Lower lobe of right lung (tissue), 2 donors: ENCODE measurements at regions not wholly inside any gene's neighbourhood (a gene's known extent, or its start where the extent isn't known, plus 50 kb on each side); places are given as distances from the start of the nearest gene placed in this dataset.
A peak's percentile ranks its signal among the peaks of the same experiment; 100 is the strongest.

Source experiments
- ATAC-seq, 2 donors: fragments of 200-7000 bp; cut with Tn5 transposase; one replicate each; pipeline ENCODE4 v1.9.1; 2020 to 2022; ENCODE audit warnings: mild to moderate bottlenecking in 2 of 2, moderate library complexity in 2 of 2
- DNase-seq: peaks from one replicate; pipeline ENCODE4 v3.0.0-alpha.2; 2020
- H3K27ac ChIP-seq: fragments of 200-600 bp; one replicate; pipeline ENCODE4 v1.8.0; 2022
- H3K27me3 ChIP-seq: fragments of 200-600 bp; one replicate; pipeline ENCODE4 v1.8.0; 2022; ENCODE audit warnings: low read depth
- H3K36me3 ChIP-seq: fragments of 200-600 bp; one replicate; pipeline ENCODE4 v1.8.0; 2022; ENCODE audit warnings: mild to moderate bottlenecking
- H3K4me1 ChIP-seq: fragments of 200-600 bp; one replicate; pipeline ENCODE4 v1.8.0; 2022
- H3K4me3 ChIP-seq: fragments of 200-600 bp; one replicate; pipeline ENCODE4 v1.8.0; 2022; ENCODE audit warnings: mild to moderate bottlenecking
- H3K9me3 ChIP-seq: fragments of 200-600 bp; one replicate; pipeline ENCODE4 v1.8.0; 2022
- CTCF ChIP-seq: fragments of 200-600 bp; IDR thresholded peaks from one replicate; pipeline ENCODE4 v1.8.0; 2022; ENCODE audit warnings: antibody characterized with exemption, mild to moderate bottlenecking
- intact Hi-C: fragments of 100-400 bp; cut with DNase I; formaldehyde crosslinking; loops from one replicate; pipeline ENCODE4 v1.11.0; 2022
- donor health status: DM: no; HTN: yes; CAD: no; lungs with severe emphysema.

GRCh38 chr12:131348646-131349045 is 362.2 kb upstream of the SFSWAP start:
- DNase-seq = no peak
- H3K9me3 ChIP-seq = no peaks in the 10 kb centered on the region
- peaks cover 28% of the 10 kb centered on the region for H3K27me3 ChIP-seq
- intact Hi-C loops = no loop called here
- H3K36me3 ChIP-seq = no peaks in the 10 kb centered on the region
- no peaks in the 10 kb centered on the region for H3K4me1 ChIP-seq
- no peak overlapping the region for H3K27ac ChIP-seq
- no peak for TF ChIP-seq CTCF
- ATAC-seq = no peak
- no peak overlapping the region for H3K4me3 ChIP-seq

GRCh38 chr12:131349397-131350127 is 361.3 kb upstream of the SFSWAP start:
- no peak for TF ChIP-seq CTCF
- no peaks in the 10 kb centered on the region for H3K36me3 ChIP-seq
- no peaks in the 10 kb centered on the region for H3K4me1 ChIP-seq
- no peak for ATAC-seq
- no peak overlapping the region for H3K4me3 ChIP-seq
- no peaks in the 10 kb centered on the region for H3K9me3 ChIP-seq
- H3K27ac ChIP-seq = no peak overlapping the region
- peaks cover 28% of the 10 kb centered on the region for H3K27me3 ChIP-seq
- DNase-seq = no peak
- intact Hi-C loops = no loop called here

- intact Hi-C loops = no loop called here
- no peak for ATAC-seq
- no peak overlapping the region for H3K27ac ChIP-seq
- no peaks in the 10 kb centered on the region for H3K4me1 ChIP-seq
- H3K9me3 ChIP-seq = no peaks in the 10 kb centered on the region
- TF ChIP-seq CTCF = no peak
- H3K36me3 ChIP-seq = no peaks in the 10 kb centered on the region
- DNase-seq = no peak
- peaks cover 21% of the 10 kb centered on the region for H3K27me3 ChIP-seq
- H3K4me3 ChIP-seq = no peak overlapping the region
Observed at GRCh38 chr12:131350943-131351318, 360.0 kb upstream of the SFSWAP start.

GRCh38 chr12:131351319-131352028 is 359.4 kb upstream of the SFSWAP start:
- intact Hi-C loops = no loop called here
- no peak for TF ChIP-seq CTCF
- Histone ChIP-seq H3K27ac (no peak overlapping the region), H3K27me3 (peaks cover 19% of the 10 kb centered on the region), H3K4me3 (no peak overlapping the region), H3K9me3 (no peaks in the 10 kb centered on the region), H3K4me1 (no peaks in the 10 kb centered on the region), H3K36me3 (no peaks in the 10 kb centered on the region)
- DNase-seq (no peak), ATAC-seq (peak; percentile 9 to 26)

- Histone ChIP-seq H3K36me3 (no peaks in the 10 kb centered on the region), H3K9me3 (no peaks in the 10 kb centered on the region), H3K4me3 (no peak overlapping the region), H3K27ac (no peak overlapping the region), H3K27me3 (peaks cover 10% of the 10 kb centered on the region), H3K4me1 (no peaks in the 10 kb centered on the region)
- TF ChIP-seq CTCF = no peak
- DNase-seq = no peak
- ATAC-seq = no peak
- intact Hi-C loops = no loop called here
Observed at GRCh38 chr12:131352296-131352900, 358.5 kb upstream of the SFSWAP start.
